ENCODE measurements at regions not wholly inside any gene's neighbourhood (a gene's known extent, or its start where the extent isn't known, plus 50 kb on each side); places are given as distances from the start of the nearest gene placed in this dataset.

GRCh38 chr3:192077795-192078497 lies 617.0 kb downstream of the PYDC2 start:
- Mint-ChIP-seq H3K4me1 (ENCODE audit: low read depth) (no peaks in the 10 kb centered on the region), H3K27ac (no peak overlapping the region), H3K36me3 (ENCODE audit: low read depth) (no peaks in the 10 kb centered on the region), H3K9me3 (peaks cover 8% of the 10 kb centered on the region), H3K27me3 (ENCODE audit: low read depth) (no peaks in the 10 kb centered on the region), H3K4me3 (no peak overlapping the region)
- intact Hi-C loops (cut with micrococcal nuclease): no loop called here
- DNase-seq: no peak
- CTCF ChIA-PET: interaction anchor here (1.6 kb wide), 1 partner anchor 202 kb away, joined by 3 read pairs; no protein-coding TSS in a partner anchor

GRCh38 chr3:192079098-192079497 lies 618.1 kb downstream of the PYDC2 start:
- Mint-ChIP-seq H3K9me3 (peaks cover 8% of the 10 kb centered on the region), H3K4me3 (no peak overlapping the region), H3K4me1 (ENCODE audit: low read depth) (no peaks in the 10 kb centered on the region), H3K27ac (no peak overlapping the region), H3K36me3 (ENCODE audit: low read depth) (no peaks in the 10 kb centered on the region), H3K27me3 (ENCODE audit: low read depth) (no peaks in the 10 kb centered on the region)
- DNase-seq: no peak
- intact Hi-C loops (cut with micrococcal nuclease): no loop called here
- CTCF ChIA-PET: interaction anchor here (1.6 kb wide), 1 partner anchor 204 kb away, joined by 3 read pairs; no protein-coding TSS in a partner anchor

- Mint-ChIP-seq H3K27me3 (ENCODE audit: low read depth) (no peaks in the 10 kb centered on the region), H3K27ac (no peak overlapping the region), H3K4me1 (ENCODE audit: low read depth) (no peaks in the 10 kb centered on the region), H3K36me3 (ENCODE audit: low read depth) (no peaks in the 10 kb centered on the region), H3K4me3 (no peak overlapping the region), H3K9me3 (peaks cover 8% of the 10 kb centered on the region)
- intact Hi-C loops (cut with micrococcal nuclease): no loop called here
- no peak for DNase-seq
- CTCF ChIA-PET: no interaction called here
Observed at GRCh38 chr3:192080336-192080735, 619.4 kb downstream of the PYDC2 start.

- intact Hi-C loops (cut with micrococcal nuclease): no loop called here
- H3K36me3 Mint-ChIP-seq (ENCODE audit: low read depth): no peaks in the 10 kb centered on the region
- H3K9me3 Mint-ChIP-seq: peaks cover 4% of the 10 kb centered on the region
- H3K27me3 Mint-ChIP-seq (ENCODE audit: low read depth): no peaks in the 10 kb centered on the region
- CTCF ChIA-PET: no interaction called here
- no peak overlapping the region for H3K4me3 Mint-ChIP-seq
- no peak for DNase-seq
- no peaks in the 10 kb centered on the region for H3K4me1 Mint-ChIP-seq (ENCODE audit: low read depth)
- no peak overlapping the region for H3K27ac Mint-ChIP-seq
Observed at GRCh38 chr3:192082730-192083660, 622.0 kb downstream of the PYDC2 start.
